SK-N-SH (cell line): ENCODE measurements at regions not wholly inside any gene's neighbourhood (a gene's known extent, or its start where the extent isn't known, plus 50 kb on each side); places are given as distances from the start of the nearest gene placed in this dataset.

Source experiments
- CTCF ChIA-PET: fragments of 300-600, 350-600 bp; formaldehyde crosslinking; extraction: SDS; loops from one replicate; lab custom pipeline; 2021; lab: Yijun Ruan, JAX
- POLR2A ChIA-PET: fragments of 350-600 bp; sonication (Branson Sonifier 250); formaldehyde crosslinking; extraction: SDS; loops from one replicate; lab custom pipeline; 2020; ENCODE audit warnings: antibody characterized with exemption, inconsistent platforms; lab: Yijun Ruan, JAX
- DNase-seq: peaks from one replicate; pipeline ENCODE4 v3.0.0; 2012
- H2AFZ ChIP-seq: fragments of 200-600 bp; sonication (generic); 2 replicates; pipeline ENCODE4 v1.8.1; 2016; ENCODE audit warnings: antibody characterized with exemption, mild to moderate bottlenecking, low read depth
- H3F3A ChIP-seq: fragments of 200-600 bp; sonication (generic); replicated peaks from 2 replicates; pipeline ENCODE3; 2016; ENCODE audit warnings: antibody characterized with exemption, mild to moderate bottlenecking; ENCODE audit not compliant: insufficient read depth
- H3K27ac ChIP-seq, 2 experiments: fragments of 200-500 bp in 1 of 2; fragments of 200-600 bp in 1 of 2; sonication (Bioruptor generic) in 1 of 2; sonication (generic), shearing (Covaris generic) in 1 of 2; 2 replicates each; pipeline versions ENCODE4 v1.5.1 to v1.6.1; 2014 to 2016; ENCODE audit warnings: low read depth in 2 of 2, inconsistent platforms in 1 of 2, low read length in 1 of 2, mild to moderate bottlenecking in 1 of 2, mixed read lengths in 1 of 2
- H3K27me3 ChIP-seq: fragments of 200-600 bp; sonication (generic), shearing (Covaris generic); 2 replicates; pipeline ENCODE4 v1.6.1; 2016; ENCODE audit warnings: mixed run types; ENCODE audit not compliant: insufficient read depth
- H3K36me3 ChIP-seq, 2 experiments: fragments of 200-500 bp in 1 of 2; fragments of 200-600 bp in 1 of 2; sonication (Bioruptor generic) in 1 of 2; sonication (generic) in 1 of 2; replicated peaks in 1 of 2; 2 replicates each; pipeline versions ENCODE3 to v1.5.1; 2014 to 2016; ENCODE audit warnings: low read length in 1 of 2, mild to moderate bottlenecking in 1 of 2; ENCODE audit not compliant: insufficient read depth in 2 of 2, control insufficient read depth in 1 of 2
- H3K4me1 ChIP-seq, 2 experiments: fragments of 200-500 bp in 1 of 2; fragments of 200-600 bp in 1 of 2; sonication (Bioruptor generic) in 1 of 2; sonication (generic), shearing (Covaris generic) in 1 of 2; 2 replicates each; pipeline versions ENCODE4 v1.5.1 to v1.6.1; 2014 to 2016; ENCODE audit warnings: low read depth in 1 of 2, low read length in 1 of 2, mixed run types in 1 of 2; ENCODE audit not compliant: insufficient read depth in 2 of 2, control insufficient read depth in 1 of 2
- H3K4me2 ChIP-seq: fragments of 200-600 bp; sonication (generic), shearing (Covaris generic); 2 replicates; pipeline ENCODE4 v1.6.1; 2017; ENCODE audit warnings: mixed run types
- H3K4me3 ChIP-seq, 2 experiments: fragments of 200-500 bp in 1 of 2; fragments of 200-600 bp in 1 of 2; sonication (Bioruptor generic) in 1 of 2; sonication (generic), shearing (Covaris generic) in 1 of 2; 2 replicates each; pipeline versions ENCODE4 v1.5.1 to v1.8.1; 2014 to 2016; ENCODE audit warnings: low read depth in 2 of 2, inconsistent platforms in 1 of 2, low read length in 1 of 2, mild to moderate bottlenecking in 1 of 2, mixed read lengths in 1 of 2, moderate library complexity in 1 of 2
- H3K79me2 ChIP-seq: fragments of 200-600 bp; sonication (generic); 2 replicates; pipeline ENCODE4 v1.8.1; 2017; ENCODE audit warnings: mild to moderate bottlenecking; ENCODE audit not compliant: insufficient read depth
- H3K9ac ChIP-seq: fragments of 200-600 bp; sonication (generic); 2 replicates; pipeline ENCODE4 v1.6.1; 2017; ENCODE audit warnings: mixed run types
- H3K9me2 ChIP-seq: fragments of 200-600 bp; sonication (generic); 2 replicates; pipeline ENCODE4 v1.6.1; 2017; ENCODE audit warnings: mixed run types
- H3K9me3 ChIP-seq: fragments of 200-600 bp; sonication (generic); 2 replicates; pipeline ENCODE4 v1.6.1; 2017; ENCODE audit warnings: mixed run types, mild to moderate bottlenecking, moderate library complexity
- H4K20me1 ChIP-seq: fragments of 200-600 bp; sonication (generic); 2 replicates; pipeline ENCODE4 v1.6.1; 2017; ENCODE audit warnings: mild to moderate bottlenecking, mixed run types; ENCODE audit not compliant: insufficient read depth
- ELF1 ChIP-seq: IDR thresholded peaks from 2 replicates; pipeline ENCODE4 v1.4.0; 2012
- EZH2phosphoT487 ChIP-seq: fragments of 200-600 bp; sonication (generic); IDR thresholded peaks from 2 replicates; pipeline ENCODE4 v1.6.1; 2017; ENCODE audit warnings: low read depth, mixed run types, mild to moderate bottlenecking, antibody characterized with exemption, moderate library complexity, borderline replicate concordance
- FOSL2 ChIP-seq: IDR thresholded peaks from 2 replicates; pipeline ENCODE4 v1.4.0; 2012; ENCODE audit warnings: low read depth, mild to moderate bottlenecking, moderate library complexity, borderline replicate concordance
- FOXM1 ChIP-seq: IDR thresholded peaks from 2 replicates; pipeline ENCODE4 v1.4.0; 2012; ENCODE audit warnings: low read depth, mild to moderate bottlenecking
- JUND ChIP-seq: IDR thresholded peaks from 2 replicates; pipeline ENCODE4 v1.4.0; 2012
- MXI1 ChIP-seq: IDR thresholded peaks from 2 replicates; pipeline ENCODE4 v1.6.1; 2012; ENCODE audit warnings: mild to moderate bottlenecking, low read depth, low read length, improper control_type of control experiment
- PBX3 ChIP-seq: IDR thresholded peaks from 2 replicates; pipeline ENCODE4; 2012
- POLR2AphosphoS5 ChIP-seq: IDR thresholded peaks from 2 replicates; pipeline ENCODE4 v1.6.1; 2012; ENCODE audit warnings: low read depth, low read length
- RCOR1 ChIP-seq: fragments of 150-350 bp; IDR thresholded peaks from 2 replicates; pipeline ENCODE4 v1.6.1; 2017; ENCODE audit warnings: antibody characterized with exemption, low read length
- RXRA ChIP-seq: IDR thresholded peaks from 2 replicates; pipeline ENCODE4 v1.4.0; 2012; ENCODE audit warnings: low read depth, mild to moderate bottlenecking, borderline replicate concordance
- SIN3A ChIP-seq: IDR thresholded peaks from 2 replicates; pipeline ENCODE4 v1.6.1; 2012; ENCODE audit warnings: low read depth, mild to moderate bottlenecking, low read length, moderate library complexity, borderline replicate concordance
- SMC3 ChIP-seq: IDR thresholded peaks from 2 replicates; pipeline ENCODE4 v1.6.1; 2012; ENCODE audit warnings: low read depth, low read length, improper control_type of control experiment
- TAF1 ChIP-seq: IDR thresholded peaks from 2 replicates; pipeline ENCODE4 v1.6.1; 2012; ENCODE audit warnings: low read depth, mild to moderate bottlenecking, low read length, moderate library complexity, borderline replicate concordance
- TCF12 ChIP-seq: IDR thresholded peaks from 2 replicates; pipeline ENCODE4 v1.4.0; 2012
- USF1 ChIP-seq: IDR thresholded peaks from 2 replicates; pipeline ENCODE4 v1.4.0; 2012; ENCODE audit warnings: low read depth, borderline replicate concordance
- YY1 ChIP-seq: IDR thresholded peaks from 2 replicates; pipeline ENCODE4 v1.4.0; 2012; ENCODE audit warnings: low read depth, mild to moderate bottlenecking
- WGBS: methylation state at CpG from one replicate; pipeline ENCODE4 v1.1.6; 2017; ENCODE audit warnings: low lambda C conversion rate; 5-methylcytosine and 5-hydroxymethylcytosine counted together
- TF ChIP-seq, protein P1 (sequence below): fragments of 200-600 bp; sonication (generic); IDR thresholded peaks from 2 replicates; pipeline ENCODE4 v1.6.1; 2017; ENCODE audit warnings: antibody characterized with exemption, mild to moderate bottlenecking, moderate library complexity

GRCh38 chr12:128015276-128015675, 251.7 kb upstream of the TMEM132C start:
- Histone ChIP-seq H3K4me3 (no peak overlapping the region), H3K9me2 (no peaks in the 10 kb centered on the region)
- no peak for TF ChIP-seq ELF1
- TF ChIP-seq RCOR1 = no peak
- no peak for TF ChIP-seq SIN3A
- TF ChIP-seq JUND = no peak
- TF ChIP-seq MXI1 = no peak
- TF ChIP-seq SMC3 = no peak
- no peak for TF ChIP-seq RXRA
- TF ChIP-seq TCF12 = no peak
- TF ChIP-seq, protein P1, sequence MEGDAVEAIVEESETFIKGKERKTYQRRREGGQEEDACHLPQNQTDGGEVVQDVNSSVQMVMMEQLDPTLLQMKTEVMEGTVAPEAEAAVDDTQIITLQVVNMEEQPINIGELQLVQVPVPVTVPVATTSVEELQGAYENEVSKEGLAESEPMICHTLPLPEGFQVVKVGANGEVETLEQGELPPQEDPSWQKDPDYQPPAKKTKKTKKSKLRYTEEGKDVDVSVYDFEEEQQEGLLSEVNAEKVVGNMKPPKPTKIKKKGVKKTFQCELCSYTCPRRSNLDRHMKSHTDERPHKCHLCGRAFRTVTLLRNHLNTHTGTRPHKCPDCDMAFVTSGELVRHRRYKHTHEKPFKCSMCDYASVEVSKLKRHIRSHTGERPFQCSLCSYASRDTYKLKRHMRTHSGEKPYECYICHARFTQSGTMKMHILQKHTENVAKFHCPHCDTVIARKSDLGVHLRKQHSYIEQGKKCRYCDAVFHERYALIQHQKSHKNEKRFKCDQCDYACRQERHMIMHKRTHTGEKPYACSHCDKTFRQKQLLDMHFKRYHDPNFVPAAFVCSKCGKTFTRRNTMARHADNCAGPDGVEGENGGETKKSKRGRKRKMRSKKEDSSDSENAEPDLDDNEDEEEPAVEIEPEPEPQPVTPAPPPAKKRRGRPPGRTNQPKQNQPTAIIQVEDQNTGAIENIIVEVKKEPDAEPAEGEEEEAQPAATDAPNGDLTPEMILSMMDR = no peak
- no peak for TF ChIP-seq EZH2phosphoT487
- TF ChIP-seq, all 33 proteins: peak for 0
- no peak overlapping the region for H2AFZ ChIP-seq
- H4K20me1 ChIP-seq = no peaks in the 10 kb centered on the region
- POLR2A ChIA-PET = no interaction called here
- no peak for DNase-seq
- CTCF ChIA-PET = interaction anchor here (1.0 kb wide), 1 partner anchor 516 kb away, joined by 3 read pairs; no protein-coding TSS in a partner anchor
- no peak overlapping the region for H3K27ac ChIP-seq
- no peaks in the 10 kb centered on the region for H3K4me1 ChIP-seq
- H3K4me2 ChIP-seq = no peak overlapping the region
- H3K9me3 ChIP-seq = peaks cover 3% of the 10 kb centered on the region; the same call in 1 of the 2 replicates
- no peaks in the 10 kb centered on the region for H3K36me3 ChIP-seq
- no peaks in the 10 kb centered on the region for H3K27me3 ChIP-seq
- H3K79me2 ChIP-seq = no peaks in the 10 kb centered on the region
- H3K9ac ChIP-seq = no peak overlapping the region
- 31% methylated on average over 3 of the region's 3 CpGs for WGBS
- no peaks in the 10 kb centered on the region for H3F3A ChIP-seq

DNA sequence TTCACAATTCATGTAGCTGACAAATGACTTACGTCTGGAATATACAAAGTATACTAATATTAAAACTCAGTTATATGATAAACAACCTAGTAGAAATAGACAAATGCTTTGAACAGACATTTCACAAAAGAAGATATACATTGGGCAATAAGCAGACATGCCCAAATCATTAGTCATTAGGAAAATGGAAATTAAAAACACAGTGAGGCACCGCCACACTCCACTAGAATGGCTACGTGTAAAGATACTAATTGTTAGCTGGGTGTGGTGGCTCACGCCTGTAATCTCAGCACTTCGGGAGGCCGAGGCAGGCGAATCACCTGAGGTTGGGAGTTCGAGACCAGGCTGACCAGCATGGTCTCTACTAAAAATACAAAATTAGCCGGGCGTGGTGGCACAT, 248.9 kb upstream of the TMEM132C start:
- TF ChIP-seq PBX3 (no peak), FOXM1 (no peak), RXRA (no peak), TAF1 (no peak), USF1 (no peak), FOSL2 (no peak), POLR2AphosphoS5 (no peak), YY1 (no peak)
- TF ChIP-seq, protein P1 = no peak
- no peak for DNase-seq
- Histone ChIP-seq H3F3A (no peaks in the 10 kb centered on the region), H3K9me2 (no peaks in the 10 kb centered on the region), H3K27me3 (no peaks in the 10 kb centered on the region), H3K9ac (no peak overlapping the region), H4K20me1 (no peaks in the 10 kb centered on the region), H3K36me3 (no peaks in the 10 kb centered on the region), H3K27ac (no peak overlapping the region), H3K9me3 (no peaks in the 10 kb centered on the region), H3K79me2 (no peaks in the 10 kb centered on the region), H3K4me1 (no peaks in the 10 kb centered on the region), H3K4me2 (no peak overlapping the region), H2AFZ (no peak overlapping the region), H3K4me3 (no peak overlapping the region)
- 21% methylated on average over 9 of the region's 10 CpGs for WGBS
- POLR2A ChIA-PET = no interaction called here
- CTCF ChIA-PET = no interaction called here
